Smooth muscle cell (in vitro differentiated cells): ENCODE measurements at regions not wholly inside any gene's neighbourhood (a gene's known extent, or its start where the extent isn't known, plus 50 kb on each side); places are given as distances from the start of the nearest gene placed in this dataset.
A peak's percentile ranks its signal among the peaks of the same experiment; 100 is the strongest.

Source experiments
- DNase-seq: peaks from one replicate; lab custom pipeline; 2025; ENCODE audit not compliant: unreplicated experiment; lab: John Stamatoyannopoulos, UW
- H2AFZ ChIP-seq: fragments of 200-600 bp; sonication (generic); 2 replicates; pipeline ENCODE4 v1.6.0; 2016; ENCODE audit warnings: antibody characterized with exemption, low read depth, mild to moderate bottlenecking
- H3F3A ChIP-seq: fragments of 200-600 bp; sonication (generic); 2 replicates; pipeline ENCODE4 v1.6.0; 2017; ENCODE audit warnings: antibody characterized with exemption, low read depth
- H3K27ac ChIP-seq: fragments of 200-600 bp; sonication (generic); 2 replicates; pipeline ENCODE4 v1.5.1; 2016; ENCODE audit warnings: low read depth, mild to moderate bottlenecking
- H3K27me3 ChIP-seq: fragments of 200-600 bp; sonication (generic); 2 replicates; pipeline ENCODE4 v1.6.1; 2016; ENCODE audit warnings: low read depth, mild to moderate bottlenecking
- H3K36me3 ChIP-seq: fragments of 200-600 bp; sonication (generic); 2 replicates; pipeline ENCODE4 v1.5.1; 2016; ENCODE audit warnings: low read depth
- H3K4me1 ChIP-seq: fragments of 200-600 bp; sonication (generic); 2 replicates; pipeline ENCODE4 v1.5.1; 2016; ENCODE audit warnings: low read depth
- H3K4me2 ChIP-seq: fragments of 200-600 bp; sonication (generic); 2 replicates; pipeline ENCODE4 v1.6.0; 2016; ENCODE audit warnings: mild to moderate bottlenecking
- H3K4me3 ChIP-seq: fragments of 200-600 bp; sonication (generic); 2 replicates; pipeline ENCODE4 v1.5.1; 2016; ENCODE audit warnings: mild to moderate bottlenecking
- H3K79me2 ChIP-seq: fragments of 200-600 bp; sonication (generic); 2 replicates; pipeline ENCODE4 v1.6.0; 2016; ENCODE audit warnings: low read depth, mild to moderate bottlenecking
- H3K9ac ChIP-seq: fragments of 200-600 bp; sonication (generic); 2 replicates; pipeline ENCODE4 v1.6.0; 2016; ENCODE audit warnings: low read depth
- H3K9me3 ChIP-seq: fragments of 200-600 bp; sonication (generic); replicated peaks from 2 replicates; pipeline ENCODE4 v1.5.1; 2016; ENCODE audit warnings: low read depth
- H4K20me1 ChIP-seq: fragments of 200-600 bp; sonication (generic); 2 replicates; pipeline ENCODE4 v1.6.0; 2016; ENCODE audit warnings: low read depth
- WGBS: methylation state at CpG from one replicate; pipeline ENCODE4 v1.1.7; 2016; ENCODE audit warnings: low lambda C conversion rate; 5-methylcytosine and 5-hydroxymethylcytosine counted together
- TF ChIP-seq, protein P1 (sequence below): fragments of 200-600 bp; sonication (generic); IDR thresholded peaks from 2 replicates; pipeline ENCODE4 v1.5.1; 2017; ENCODE audit warnings: borderline replicate concordance, mild to moderate bottlenecking, antibody characterized with exemption; ENCODE audit not compliant: insufficient read depth, poor library complexity, severe bottlenecking

DNA sequence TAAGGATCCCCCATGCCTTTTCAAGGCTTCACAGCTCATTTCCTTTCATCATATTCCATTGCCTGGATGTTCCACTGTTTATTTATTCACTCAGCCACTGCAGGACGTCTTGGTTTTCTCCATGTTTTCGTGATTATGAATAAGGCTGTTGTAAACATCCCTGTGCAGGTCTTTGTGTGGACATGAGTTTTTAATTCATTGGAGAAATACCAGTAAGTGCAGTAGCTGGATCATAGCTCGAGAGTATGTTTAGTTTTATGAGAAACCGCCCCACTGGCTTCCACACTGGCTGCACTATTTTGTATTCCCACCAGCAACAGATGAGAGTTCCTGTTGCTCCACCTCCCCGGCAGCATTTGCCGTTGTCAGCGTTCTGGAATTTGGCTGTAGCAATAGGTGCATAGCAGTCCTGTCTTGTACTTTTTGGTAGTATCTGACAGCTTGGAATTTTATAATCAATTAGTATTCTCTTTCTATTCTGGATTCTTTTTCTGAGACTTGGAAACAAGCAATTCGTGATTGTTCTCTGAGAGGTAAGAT lies 269.9 kb upstream of the PITRM1 start:
- WGBS, result 87% methylated on average over 8 of the region's 8 CpGs
- no peak for DNase-seq
- no peak overlapping the region for H3K4me2 ChIP-seq
- TF ChIP-seq, protein P1, sequence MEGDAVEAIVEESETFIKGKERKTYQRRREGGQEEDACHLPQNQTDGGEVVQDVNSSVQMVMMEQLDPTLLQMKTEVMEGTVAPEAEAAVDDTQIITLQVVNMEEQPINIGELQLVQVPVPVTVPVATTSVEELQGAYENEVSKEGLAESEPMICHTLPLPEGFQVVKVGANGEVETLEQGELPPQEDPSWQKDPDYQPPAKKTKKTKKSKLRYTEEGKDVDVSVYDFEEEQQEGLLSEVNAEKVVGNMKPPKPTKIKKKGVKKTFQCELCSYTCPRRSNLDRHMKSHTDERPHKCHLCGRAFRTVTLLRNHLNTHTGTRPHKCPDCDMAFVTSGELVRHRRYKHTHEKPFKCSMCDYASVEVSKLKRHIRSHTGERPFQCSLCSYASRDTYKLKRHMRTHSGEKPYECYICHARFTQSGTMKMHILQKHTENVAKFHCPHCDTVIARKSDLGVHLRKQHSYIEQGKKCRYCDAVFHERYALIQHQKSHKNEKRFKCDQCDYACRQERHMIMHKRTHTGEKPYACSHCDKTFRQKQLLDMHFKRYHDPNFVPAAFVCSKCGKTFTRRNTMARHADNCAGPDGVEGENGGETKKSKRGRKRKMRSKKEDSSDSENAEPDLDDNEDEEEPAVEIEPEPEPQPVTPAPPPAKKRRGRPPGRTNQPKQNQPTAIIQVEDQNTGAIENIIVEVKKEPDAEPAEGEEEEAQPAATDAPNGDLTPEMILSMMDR, result no peak
- H3K79me2 ChIP-seq, result no peaks in the 10 kb centered on the region
- no peak overlapping the region for H2AFZ ChIP-seq
- no peaks in the 10 kb centered on the region for H3K27me3 ChIP-seq
- no peaks in the 10 kb centered on the region for H3F3A ChIP-seq
- H3K27ac ChIP-seq, result no peak overlapping the region
- no peaks in the 10 kb centered on the region for H4K20me1 ChIP-seq
- H3K36me3 ChIP-seq, result no peaks in the 10 kb centered on the region
- H3K4me1 ChIP-seq, result peaks cover under 1% of the 10 kb centered on the region
- H3K9ac ChIP-seq, result no peak overlapping the region
- H3K4me3 ChIP-seq, result no peak overlapping the region
- no peaks in the 10 kb centered on the region for H3K9me3 ChIP-seq

GRCh38 chr10:3439183-3439582 lies 266.6 kb upstream of the PITRM1 start:
- Histone ChIP-seq H3K27ac (no peak overlapping the region), H2AFZ (no peak overlapping the region), H3K9me3 (no peaks in the 10 kb centered on the region), H3K9ac (no peak overlapping the region), H3K27me3 (no peaks in the 10 kb centered on the region), H4K20me1 (no peaks in the 10 kb centered on the region), H3K4me1 (peaks cover 4% of the 10 kb centered on the region), H3F3A (no peaks in the 10 kb centered on the region), H3K4me3 (no peak overlapping the region), H3K4me2 (no peak overlapping the region), H3K79me2 (no peaks in the 10 kb centered on the region), H3K36me3 (no peaks in the 10 kb centered on the region)
- no peak for DNase-seq
- TF ChIP-seq, protein P1, result no peak

- H4K20me1 ChIP-seq, result no peaks in the 10 kb centered on the region
- no peak overlapping the region for H3K27ac ChIP-seq
- H3K9me3 ChIP-seq, result no peaks in the 10 kb centered on the region
- no peak overlapping the region for H3K4me3 ChIP-seq
- H3F3A ChIP-seq, result no peaks in the 10 kb centered on the region
- DNase-seq, result no peak
- 84% methylated on average over 4 of the region's 4 CpGs for WGBS
- H3K27me3 ChIP-seq, result no peaks in the 10 kb centered on the region
- TF ChIP-seq, protein P1, result no peak
- no peak overlapping the region for H2AFZ ChIP-seq
- no peak overlapping the region for H3K4me2 ChIP-seq
- no peaks in the 10 kb centered on the region for H3K79me2 ChIP-seq
- H3K4me1 ChIP-seq, result peaks cover 4% of the 10 kb centered on the region
- no peaks in the 10 kb centered on the region for H3K36me3 ChIP-seq
- no peak overlapping the region for H3K9ac ChIP-seq
Observed at GRCh38 chr10:3438606-3439005, 266.0 kb upstream of the PITRM1 start.

DNA sequence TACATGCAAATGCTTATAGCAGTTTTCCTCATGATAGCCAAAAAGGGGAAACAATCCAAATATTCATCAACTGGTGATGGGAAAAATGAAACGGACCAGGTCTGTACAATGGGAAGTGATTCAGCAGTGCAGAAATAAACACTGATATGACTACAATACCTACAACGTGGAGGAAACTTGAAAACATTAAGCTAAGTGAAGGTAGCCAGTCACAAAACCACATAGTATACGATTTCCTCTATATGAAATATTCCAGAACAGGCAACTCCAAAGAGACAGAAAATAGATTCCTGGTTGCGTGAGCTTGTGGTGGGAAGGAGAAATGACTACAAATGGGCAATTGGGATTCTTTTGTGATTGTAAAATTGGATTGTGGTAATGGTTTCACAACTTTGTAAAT lies 263.1 kb upstream of the PITRM1 start:
- H3K27ac ChIP-seq, result no peak overlapping the region
- 51% methylated on average over 4 of the region's 4 CpGs for WGBS
- no peak overlapping the region for H2AFZ ChIP-seq
- no peaks in the 10 kb centered on the region for H3K27me3 ChIP-seq
- H3K4me3 ChIP-seq, result no peak overlapping the region
- H3K9me3 ChIP-seq, result no peaks in the 10 kb centered on the region
- H3K4me2 ChIP-seq, result peak overlapping the region; percentile 3
- no peak for DNase-seq
- no peaks in the 10 kb centered on the region for H3K79me2 ChIP-seq
- H3K9ac ChIP-seq, result no peak overlapping the region
- TF ChIP-seq, protein P1, result no peak
- no peaks in the 10 kb centered on the region for H4K20me1 ChIP-seq
- H3K4me1 ChIP-seq, result peaks cover 4% of the 10 kb centered on the region
- H3F3A ChIP-seq, result no peaks in the 10 kb centered on the region
- H3K36me3 ChIP-seq, result no peaks in the 10 kb centered on the region
